ENCODE measurements at regions not wholly inside any gene's neighbourhood (a gene's known extent, or its start where the extent isn't known, plus 50 kb on each side); places are given as distances from the start of the nearest gene placed in this dataset.

DNA sequence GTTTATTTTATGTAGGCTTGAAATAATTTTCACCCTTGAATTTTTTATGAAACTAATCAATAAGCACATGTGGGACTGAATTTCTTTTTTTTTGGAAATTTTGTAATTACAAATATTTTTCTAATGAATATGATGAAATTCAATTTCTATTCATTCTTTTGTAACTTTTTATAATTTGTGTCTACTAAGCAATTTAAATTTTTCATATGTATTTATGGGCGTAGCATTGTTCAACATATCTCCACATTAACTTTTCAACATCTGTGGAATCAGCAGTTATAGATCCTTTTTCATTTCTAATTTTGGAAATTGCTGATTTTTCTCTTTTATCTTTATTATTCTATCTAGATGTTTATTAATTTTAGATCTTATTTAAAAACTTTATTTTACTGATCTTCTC is 1320.3 kb downstream of the C4orf33 start:
- Histone ChIP-seq H3K9me3 (ENCODE audit: control insufficient read depth in 4 of 4, low read length in 3 of 4) (no peaks in the 10 kb centered on the region), H3K27ac (ENCODE audit: low read depth in 1 of 2, low read length in 2 of 2) (no peak overlapping the region), H3K27me3 (ENCODE audit: control insufficient read depth in 4 of 4, insufficient read depth in 4 of 4, low read length in 3 of 4) (no peaks in the 10 kb centered on the region), H3K9ac (ENCODE audit: low read depth in 1 of 2, low read length in 2 of 2) (no peak overlapping the region), H3K4me1 (ENCODE audit: control insufficient read depth in 4 of 4, insufficient read depth in 4 of 4, low read length in 3 of 4) (no peaks in the 10 kb centered on the region), H3K36me3 (ENCODE audit: control insufficient read depth in 4 of 4, insufficient read depth in 3 of 4, low read depth in 1 of 4, low read length in 3 of 4) (no peaks in the 10 kb centered on the region), H3K4me3 (ENCODE audit: low read depth in 1 of 3, low read length in 3 of 3) (no peak overlapping the region)
- no peak for DNase-seq (ENCODE audit: low spot score)
- 77% methylated on average over 1 of the region's 1 CpG for WGBS
- TF ChIP-seq, protein P1, sequence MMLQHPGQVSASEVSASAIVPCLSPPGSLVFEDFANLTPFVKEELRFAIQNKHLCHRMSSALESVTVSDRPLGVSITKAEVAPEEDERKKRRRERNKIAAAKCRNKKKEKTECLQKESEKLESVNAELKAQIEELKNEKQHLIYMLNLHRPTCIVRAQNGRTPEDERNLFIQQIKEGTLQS (IDR thresholded peaks at IDR 0.05): no peak
- TF ChIP-seq, protein P2, sequence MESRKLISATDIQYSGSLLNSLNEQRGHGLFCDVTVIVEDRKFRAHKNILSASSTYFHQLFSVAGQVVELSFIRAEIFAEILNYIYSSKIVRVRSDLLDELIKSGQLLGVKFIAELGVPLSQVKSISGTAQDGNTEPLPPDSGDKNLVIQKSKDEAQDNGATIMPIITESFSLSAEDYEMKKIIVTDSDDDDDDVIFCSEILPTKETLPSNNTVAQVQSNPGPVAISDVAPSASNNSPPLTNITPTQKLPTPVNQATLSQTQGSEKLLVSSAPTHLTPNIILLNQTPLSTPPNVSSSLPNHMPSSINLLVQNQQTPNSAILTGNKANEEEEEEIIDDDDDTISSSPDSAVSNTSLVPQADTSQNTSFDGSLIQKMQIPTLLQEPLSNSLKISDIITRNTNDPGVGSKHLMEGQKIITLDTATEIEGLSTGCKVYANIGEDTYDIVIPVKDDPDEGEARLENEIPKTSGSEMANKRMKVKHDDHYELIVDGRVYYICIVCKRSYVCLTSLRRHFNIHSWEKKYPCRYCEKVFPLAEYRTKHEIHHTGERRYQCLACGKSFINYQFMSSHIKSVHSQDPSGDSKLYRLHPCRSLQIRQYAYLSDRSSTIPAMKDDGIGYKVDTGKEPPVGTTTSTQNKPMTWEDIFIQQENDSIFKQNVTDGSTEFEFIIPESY (IDR thresholded peaks at IDR 0.05): no peak
- TF ChIP-seq REST (IDR thresholded peaks at IDR 0.05) (no peak), JUND (IDR thresholded peaks at IDR 0.05) (no peak), YY1 (IDR thresholded peaks at IDR 0.05) (no peak), CTCF (IDR thresholded peaks at IDR 0.05; ENCODE audit: low read depth, low read length, missing input control) (no peak), RAD21 (IDR thresholded peaks at IDR 0.05) (no peak), HNF4G (IDR thresholded peaks at IDR 0.05) (no peak), GABPA (IDR thresholded peaks at IDR 0.05 in 1 of 2, conservative IDR thresholded peaks at IDR 0.05 in 1 of 2) (no peak), HNF4A (conservative IDR thresholded peaks at IDR 0.05) (no peak), TAF1 (conservative IDR thresholded peaks at IDR 0.05) (no peak), SP1 (IDR thresholded peaks at IDR 0.05) (no peak), MAX (IDR thresholded peaks at IDR 0.05) (no peak), EGR1 (IDR thresholded peaks at IDR 0.05; ENCODE audit: low read depth in 2 of 2) (no peak)

GRCh38 chr4:130419211-130419975 is 1323.4 kb downstream of the C4orf33 start:
- Histone ChIP-seq H3K27me3 (ENCODE audit: control insufficient read depth in 4 of 4, insufficient read depth in 4 of 4, low read length in 3 of 4) (no peaks in the 10 kb centered on the region), H3K27ac (ENCODE audit: low read depth in 1 of 2, low read length in 2 of 2) (no peak overlapping the region), H3K9ac (ENCODE audit: low read depth in 1 of 2, low read length in 2 of 2) (no peak overlapping the region), H3K4me1 (ENCODE audit: control insufficient read depth in 4 of 4, insufficient read depth in 4 of 4, low read length in 3 of 4) (no peaks in the 10 kb centered on the region), H3K4me3 (ENCODE audit: low read depth in 1 of 3, low read length in 3 of 3) (no peak overlapping the region), H3K36me3 (ENCODE audit: control insufficient read depth in 4 of 4, insufficient read depth in 3 of 4, low read depth in 1 of 4, low read length in 3 of 4) (no peaks in the 10 kb centered on the region), H3K9me3 (ENCODE audit: control insufficient read depth in 4 of 4, low read length in 3 of 4) (no peaks in the 10 kb centered on the region)
- DNase-seq (ENCODE audit: low spot score): no peak
- no peak for TF ChIP-seq FOXA1 (IDR thresholded peaks at IDR 0.05)
- no peak for TF ChIP-seq NR2F2 (IDR thresholded peaks at IDR 0.05)
- no peak for TF ChIP-seq MAX (IDR thresholded peaks at IDR 0.05)
- TF ChIP-seq REST (IDR thresholded peaks at IDR 0.05): no peak
- TF ChIP-seq SP1 (IDR thresholded peaks at IDR 0.05): no peak
- TF ChIP-seq FOXA2 (IDR thresholded peaks at IDR 0.05): no peak
- 67% methylated on average over 4 of the region's 4 CpGs for WGBS
